ENCODE measurements at regions not wholly inside any gene's neighbourhood (a gene's known extent, or its start where the extent isn't known, plus 50 kb on each side); places are given as distances from the start of the nearest gene placed in this dataset.

- ChIA-PET CTCF (no interaction called here), POLR2A (no interaction called here)
- H3K9me3 ChIP-seq (ENCODE audit: control insufficient read depth, insufficient read depth, low read depth, low read length): no peaks in the 10 kb centered on the region
- H3K4me1 ChIP-seq (ENCODE audit: control insufficient read depth, insufficient read depth, low read length): no peaks in the 10 kb centered on the region
- H3K4me3 ChIP-seq (ENCODE audit: low read depth, low read length): no peak overlapping the region
- no peak overlapping the region for H3K27ac ChIP-seq (ENCODE audit: extremely low read depth, low read depth, low read length)
- H3K36me3 ChIP-seq (ENCODE audit: control insufficient read depth in 2 of 2, insufficient read depth in 1 of 2, low read length in 2 of 2): no peaks in the 10 kb centered on the region
- no peak for TF ChIP-seq ZSCAN16 (tag by site-specific recombination; IDR thresholded peaks at IDR 0.05)
- TF ChIP-seq ZNF449 (tag by site-specific recombination; IDR thresholded peaks at IDR 0.05): no peak
Observed at GRCh38 chr9:12271421-12271891, 421.7 kb upstream of the TYRP1 start.

DNA sequence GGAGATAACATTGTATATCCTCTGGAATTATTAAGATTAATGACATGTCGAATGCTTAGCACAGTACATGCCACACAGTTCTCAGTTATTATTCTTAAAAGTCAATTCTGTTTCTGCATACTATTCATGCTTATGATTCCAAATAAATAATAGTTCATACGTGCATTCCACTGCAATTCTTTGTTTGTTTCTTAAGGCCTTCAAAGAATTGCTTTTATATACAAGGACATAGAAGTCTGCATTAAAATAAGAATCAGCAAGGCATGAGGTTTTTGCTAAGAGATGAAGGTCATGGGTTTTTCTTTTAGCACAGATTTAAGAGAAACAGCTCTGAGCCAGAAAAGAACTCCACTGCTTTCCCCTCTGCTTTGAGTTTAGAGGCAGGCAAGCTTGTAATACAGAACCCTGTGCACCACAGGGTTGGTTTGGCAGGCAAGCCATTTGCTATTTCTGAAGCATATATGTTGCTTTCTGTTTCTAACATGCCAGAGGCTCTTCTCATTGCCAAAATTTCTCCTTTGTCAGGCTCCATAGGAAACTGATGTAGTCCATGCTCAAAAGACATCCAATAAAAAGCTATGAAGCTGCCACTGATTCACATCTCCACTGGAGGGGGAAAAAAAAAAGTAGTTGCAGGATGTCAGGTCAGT is 420.6 kb upstream of the TYRP1 start:
- H3K4me3 ChIP-seq (ENCODE audit: low read depth, low read length): no peak overlapping the region
- H3K9me3 ChIP-seq (ENCODE audit: control insufficient read depth, insufficient read depth, low read depth, low read length): no peaks in the 10 kb centered on the region
- ChIA-PET CTCF (interaction anchor here (0.7 kb wide), 1 partner anchor 133 kb away, joined by 3 read pairs; no protein-coding TSS in a partner anchor), POLR2A (no interaction called here)
- TF ChIP-seq ZNF768 (tag by site-specific recombination; IDR thresholded peaks at IDR 0.05): no peak
- TF ChIP-seq ZNF621 (tag by site-specific recombination; IDR thresholded peaks at IDR 0.05): no peak
- no peak for TF ChIP-seq ZBTB20 (tag by site-specific recombination; IDR thresholded peaks at IDR 0.05)
- no peaks in the 10 kb centered on the region for H3K36me3 ChIP-seq (ENCODE audit: control insufficient read depth in 2 of 2, insufficient read depth in 1 of 2, low read length in 2 of 2)
- no peaks in the 10 kb centered on the region for H3K4me1 ChIP-seq (ENCODE audit: control insufficient read depth, insufficient read depth, low read length)
- H3K27ac ChIP-seq (ENCODE audit: extremely low read depth, low read depth, low read length): no peak overlapping the region

GRCh38 chr9:12274577-12274976 is 418.6 kb upstream of the TYRP1 start:
- ChIA-PET POLR2A (no interaction called here), CTCF (no interaction called here)
- H3K9me3 ChIP-seq (ENCODE audit: control insufficient read depth, insufficient read depth, low read depth, low read length): no peaks in the 10 kb centered on the region
- no peaks in the 10 kb centered on the region for H3K36me3 ChIP-seq (ENCODE audit: control insufficient read depth in 2 of 2, insufficient read depth in 1 of 2, low read length in 2 of 2)
- H3K27ac ChIP-seq (ENCODE audit: extremely low read depth, low read depth, low read length): no peak overlapping the region
- no peak for TF ChIP-seq ZNF658 (tag by site-specific recombination; IDR thresholded peaks at IDR 0.05)
- TF ChIP-seq ZNF202 (tag by site-specific recombination; IDR thresholded peaks at IDR 0.05; ENCODE audit: borderline replicate concordance): no peak
- TF ChIP-seq ZEB2 (tag by site-specific recombination; IDR thresholded peaks at IDR 0.05): no peak
- TF ChIP-seq ZNF121 (tag by site-specific recombination; IDR thresholded peaks at IDR 0.05): no peak
- TF ChIP-seq ZNF274 (IDR thresholded peaks at IDR 0.05; ENCODE audit: low read length): no peak
- TF ChIP-seq ZNF274 (tag by site-specific recombination; IDR thresholded peaks at IDR 0.05; ENCODE audit: borderline replicate concordance): no peak
- TF ChIP-seq ZNF518A (tag by site-specific recombination; conservative IDR thresholded peaks at IDR 0.05; ENCODE audit: low read depth): no peak
- TF ChIP-seq KLF10 (tag by site-specific recombination; IDR thresholded peaks at IDR 0.05): no peak
- TF ChIP-seq SCRT1 (tag by site-specific recombination; IDR thresholded peaks at IDR 0.05; ENCODE audit: borderline replicate concordance): no peak
- no peak for TF ChIP-seq ZIC2 (tag by site-specific recombination; IDR thresholded peaks at IDR 0.05)
- TF ChIP-seq BCL11B (tag by site-specific recombination; IDR thresholded peaks at IDR 0.05; ENCODE audit: low read depth): no peak
- no peak for TF ChIP-seq ZNF350 (tag by site-specific recombination; IDR thresholded peaks at IDR 0.05)
- no peak for TF ChIP-seq ZNF670 (tag by site-specific recombination; IDR thresholded peaks at IDR 0.05; ENCODE audit: low read depth)
- TF ChIP-seq ZBTB17 (tag by site-specific recombination; IDR thresholded peaks at IDR 0.05): no peak
- TF ChIP-seq ZBTB7A (tag by site-specific recombination; IDR thresholded peaks at IDR 0.05; ENCODE audit: low read depth): no peak
- TF ChIP-seq HOXA7 (CRISPR knock-in tag; IDR thresholded peaks at IDR 0.05; ENCODE audit: borderline replicate concordance): no peak
- no peak for TF ChIP-seq ZNF488 (tag by site-specific recombination; IDR thresholded peaks at IDR 0.05)
- TF ChIP-seq ZNF10 (tag by site-specific recombination; IDR thresholded peaks at IDR 0.05): no peak
- TF ChIP-seq ZNF571 (tag by site-specific recombination; IDR thresholded peaks at IDR 0.05): no peak
- H3K4me3 ChIP-seq (ENCODE audit: low read depth, low read length): no peak overlapping the region
- H3K4me1 ChIP-seq (ENCODE audit: control insufficient read depth, insufficient read depth, low read length): no peaks in the 10 kb centered on the region

Data from HEK293 (cell line).